HS-5 (cell line): ENCODE measurements at regions not wholly inside any gene's neighbourhood (a gene's known extent, or its start where the extent isn't known, plus 50 kb on each side); places are given as distances from the start of the nearest gene placed in this dataset.

ENCODE experiments used
- DNase-seq: peaks from one replicate; pipeline ENCODE4 v3.0.0-alpha.2; 2012; ENCODE audit warnings: low read depth

- no peak for DNase-seq
Measured at GRCh38 chr18:24627644-24628315, 167.3 kb downstream of the HRH4 start.

GRCh38 chr18:24628326-24628725 lies 167.9 kb downstream of the HRH4 start:
- DNase-seq: no peak

GRCh38 chr18:24629921-24630320 lies 169.5 kb downstream of the HRH4 start:
- DNase-seq: no peak

GRCh38 chr18:24630346-24630880 lies 170.0 kb downstream of the HRH4 start:
- DNase-seq: no peak

- DNase-seq: no peak
Measured at GRCh38 chr18:24631243-24632025, 171.0 kb downstream of the HRH4 start.

- no peak for DNase-seq
Measured at GRCh38 chr18:24632158-24632988, 171.9 kb downstream of the HRH4 start.

- no peak for DNase-seq
Measured at GRCh38 chr18:24633121-24633520, 172.7 kb downstream of the HRH4 start.

GRCh38 chr18:24649571-24649970 lies 189.1 kb downstream of the HRH4 start:
- no peak for DNase-seq

- DNase-seq: no peak
Measured at GRCh38 chr18:24651434-24651833, 191.0 kb downstream of the HRH4 start.

GRCh38 chr18:24656050-24656449 lies 195.6 kb downstream of the HRH4 start:
- no peak for DNase-seq

- DNase-seq: no peak
Measured at GRCh38 chr18:24656551-24657443, 196.4 kb downstream of the HRH4 start.

- no peak for DNase-seq
Measured at GRCh38 chr18:24657444-24657842, 197.0 kb downstream of the HRH4 start.

GRCh38 chr18:24658302-24658701 lies 197.9 kb downstream of the HRH4 start:
- DNase-seq: no peak

- no peak for DNase-seq
Measured at GRCh38 chr18:24659827-24660720, 199.6 kb downstream of the HRH4 start.

- no peak for DNase-seq
Measured at GRCh38 chr18:24660956-24661355, 200.5 kb downstream of the HRH4 start.

- DNase-seq: no peak
Measured at GRCh38 chr18:24662412-24662821, 202.0 kb downstream of the HRH4 start.

- DNase-seq: no peak
Measured at GRCh38 chr18:24663026-24663425, 202.6 kb downstream of the HRH4 start.

GRCh38 chr18:24669015-24669414 lies 208.6 kb downstream of the HRH4 start:
- DNase-seq: no peak

- DNase-seq: no peak
Measured at GRCh38 chr18:24669502-24669901, 209.1 kb downstream of the HRH4 start.

GRCh38 chr18:24672165-24672941 lies 211.9 kb downstream of the HRH4 start:
- no peak for DNase-seq
